H9 (cell line): ENCODE measurements at regions not wholly inside any gene's neighbourhood (a gene's known extent, or its start where the extent isn't known, plus 50 kb on each side); places are given as distances from the start of the nearest gene placed in this dataset.

ENCODE experiments used
- DNase-seq: peaks from one replicate; pipeline ENCODE4 v3.0.0-alpha.2; 2017
- H2AFZ ChIP-seq: one replicate; pipeline ENCODE4 v1.6.1; 2013; ENCODE audit warnings: mild to moderate bottlenecking, low read length, control low read depth, moderate library complexity
- H2AK5ac ChIP-seq: 2 replicates; pipeline ENCODE4 v1.6.1; 2013; ENCODE audit warnings: low read length, control low read depth, mixed read lengths; ENCODE audit not compliant: insufficient read length
- H2BK120ac ChIP-seq: one replicate; pipeline ENCODE4 v1.6.1; 2013; ENCODE audit warnings: low read depth, mild to moderate bottlenecking, low read length, control low read depth, inconsistent platforms; ENCODE audit not compliant: poor library complexity, severe bottlenecking
- H2BK12ac ChIP-seq: 2 replicates; pipeline ENCODE4 v1.6.1; 2013; ENCODE audit warnings: low read length, control low read depth, mixed read lengths, low read depth; ENCODE audit not compliant: insufficient read length
- H2BK15ac ChIP-seq: 2 replicates; pipeline ENCODE4 v1.6.1; 2013; ENCODE audit warnings: low read depth, low read length, control low read depth
- H2BK20ac ChIP-seq: one replicate; pipeline ENCODE4 v1.6.1; 2013; ENCODE audit warnings: low read depth, mild to moderate bottlenecking, low read length, control low read depth, inconsistent platforms; ENCODE audit not compliant: poor library complexity, severe bottlenecking
- H2BK5ac ChIP-seq: 2 replicates; pipeline ENCODE4 v1.6.1; 2013; ENCODE audit warnings: low read length, control low read depth, mixed read lengths; ENCODE audit not compliant: insufficient read length
- H3K14ac ChIP-seq: 2 replicates; pipeline ENCODE4 v1.6.1; 2013; ENCODE audit warnings: low read length, control low read depth; ENCODE audit not compliant: insufficient read depth
- H3K18ac ChIP-seq: 2 replicates; pipeline ENCODE4 v1.6.1; 2013; ENCODE audit warnings: low read depth, mild to moderate bottlenecking, mixed read lengths, low read length, control low read depth; ENCODE audit not compliant: insufficient read length
- H3K23ac ChIP-seq: 2 replicates; pipeline ENCODE4 v1.6.1; 2013; ENCODE audit warnings: low read length, control low read depth, mixed read lengths, low read depth; ENCODE audit not compliant: insufficient read length
- H3K23me2 ChIP-seq: 2 replicates; pipeline ENCODE4 v1.6.1; 2013; ENCODE audit warnings: low read depth, mild to moderate bottlenecking, mixed read lengths, low read length, control low read depth; ENCODE audit not compliant: insufficient read length, poor library complexity, severe bottlenecking
- H3K27ac ChIP-seq: 2 replicates; pipeline ENCODE4 v1.5.1; 2013; ENCODE audit warnings: low read length, control low read depth, mixed read lengths, low read depth; ENCODE audit not compliant: insufficient read length
- H3K27me3 ChIP-seq: 2 replicates; pipeline ENCODE4 v1.6.1; 2013; ENCODE audit warnings: low read length, control low read depth, inconsistent platforms; ENCODE audit not compliant: insufficient read depth
- H3K4ac ChIP-seq: 2 replicates; pipeline ENCODE4 v1.6.1; 2013; ENCODE audit warnings: low read depth, mild to moderate bottlenecking, control low read depth, inconsistent platforms, low read length, moderate library complexity
- H3K4me1 ChIP-seq: 2 replicates; pipeline ENCODE4 v1.6.1; 2013; ENCODE audit warnings: low read length, control low read depth, inconsistent platforms; ENCODE audit not compliant: insufficient read depth
- H3K4me2 ChIP-seq: 2 replicates; pipeline ENCODE4 v1.6.1; 2013; ENCODE audit warnings: low read length, control low read depth, mixed read lengths; ENCODE audit not compliant: insufficient read length, insufficient read depth
- H3K56ac ChIP-seq: 2 replicates; pipeline ENCODE4 v1.6.1; 2013; ENCODE audit warnings: low read depth, mild to moderate bottlenecking, mixed read lengths, low read length, control low read depth; ENCODE audit not compliant: insufficient read length
- H3K79me1 ChIP-seq: 2 replicates; pipeline ENCODE4 v1.6.1; 2013; ENCODE audit warnings: low read depth, mild to moderate bottlenecking, moderate library complexity, low read length, control low read depth, inconsistent platforms; ENCODE audit not compliant: insufficient read depth, poor library complexity, severe bottlenecking
- H3K79me2 ChIP-seq: 2 replicates; pipeline ENCODE4 v1.6.1; 2013; ENCODE audit warnings: low read length, control low read depth, inconsistent platforms; ENCODE audit not compliant: insufficient read depth
- H3K9ac ChIP-seq: 2 replicates; pipeline ENCODE4 v1.6.1; 2013; ENCODE audit warnings: low read length, control low read depth, mixed read lengths; ENCODE audit not compliant: insufficient read length; ENCODE audit errors: extremely low read depth
- H3K9me3 ChIP-seq: one replicate; pipeline ENCODE4 v1.6.1; 2013; ENCODE audit warnings: low read depth, low read length, inconsistent platforms; ENCODE audit not compliant: control insufficient read depth
- H3T11ph ChIP-seq: one replicate; pipeline ENCODE4 v1.6.1; 2013; ENCODE audit warnings: mild to moderate bottlenecking, low read length, control low read depth, inconsistent platforms
- H4K20me1 ChIP-seq: one replicate; pipeline ENCODE4 v1.6.1; 2013; ENCODE audit not compliant: control insufficient read depth, insufficient read length, insufficient read depth
- H4K5ac ChIP-seq: 2 replicates; pipeline ENCODE4 v1.6.1; 2013; ENCODE audit warnings: low read depth, mild to moderate bottlenecking, mixed read lengths, low read length, control low read depth; ENCODE audit not compliant: insufficient read length
- H4K8ac ChIP-seq: replicated peaks from 2 replicates; pipeline ENCODE4 v1.6.1; 2013; ENCODE audit warnings: low read length, control low read depth, mixed read lengths, low read depth; ENCODE audit not compliant: insufficient read length
- H4K91ac ChIP-seq: 2 replicates; pipeline ENCODE4 v1.6.1; 2013; ENCODE audit warnings: low read depth, mild to moderate bottlenecking, moderate library complexity, mixed read lengths, low read length, control low read depth; ENCODE audit not compliant: insufficient read length
- H3K27ac Mint-ChIP-seq, 3 experiments: 2 replicates in 2 of 3; 3 replicates in 1 of 3; pipeline ENCODE4 v1.8.0; 2020 to 2021; ENCODE audit warnings: mixed read lengths in 3 of 3, mild to moderate bottlenecking in 1 of 3, moderate library complexity in 1 of 3
- H3K27me3 Mint-ChIP-seq: 2 replicates; pipeline ENCODE4 v1.8.0; 2021; ENCODE audit warnings: low read depth, mild to moderate bottlenecking, moderate library complexity, mixed read lengths
- H3K36me3 Mint-ChIP-seq, 3 experiments: 2 replicates in 2 of 3; 3 replicates in 1 of 3; pipeline ENCODE4 v1.8.0; 2020 to 2021; ENCODE audit warnings: low read depth in 3 of 3, mixed read lengths in 3 of 3; ENCODE audit not compliant: insufficient read depth in 1 of 3
- H3K4me1 Mint-ChIP-seq, 2 experiments: 2 replicates each; pipeline ENCODE4 v1.8.0; 2020; ENCODE audit warnings: mixed read lengths in 2 of 2
- H3K4me3 Mint-ChIP-seq, 2 experiments: 2 replicates in 1 of 2; 3 replicates in 1 of 2; pipeline ENCODE4 v1.8.0; 2020 to 2021; ENCODE audit warnings: mild to moderate bottlenecking in 2 of 2, mixed read lengths in 2 of 2, moderate library complexity in 1 of 2
- H3K9me3 Mint-ChIP-seq, 2 experiments: 2 replicates in 1 of 2; 3 replicates in 1 of 2; pipeline ENCODE4 v1.8.0; 2020; ENCODE audit warnings: mild to moderate bottlenecking in 2 of 2, mixed read lengths in 2 of 2, moderate library complexity in 1 of 2
- CTCF ChIP-seq: fragments of 200-600 bp; sonication (generic); conservative IDR thresholded peaks from 3 replicates; pipeline ENCODE4 v1.8.0; 2021; ENCODE audit warnings: antibody characterized with exemption, mild to moderate bottlenecking
- WGBS: extraction: QIAGEN DNeasy Blood & Tissue Kit; methylation state at CpG from one replicate; pipeline ENCODE4 v1.1.7; 2013; ENCODE audit warnings: missing lambda C conversion rate, low lambda C conversion rate, mixed read lengths; ENCODE audit not compliant: insufficient read length; ENCODE audit errors: extremely low coverage; 5-methylcytosine and 5-hydroxymethylcytosine counted together

- H3K27ac Mint-ChIP-seq, result no peak overlapping the region
- WGBS, result no CpG with 5 or more reads among the region's 1 CpG
- Histone ChIP-seq H3K9ac (no peak overlapping the region), H3K79me2 (no peaks in the 10 kb centered on the region), H4K20me1 (no peaks in the 10 kb centered on the region), H4K91ac (no peak overlapping the region), H3K23ac (no peak overlapping the region), H3K23me2 (no peaks in the 10 kb centered on the region), H4K5ac (no peak overlapping the region), H3K27me3 (no peaks in the 10 kb centered on the region), H2AFZ (no peak overlapping the region), H3K4ac (no peak overlapping the region), H2BK12ac (no peak overlapping the region), H4K8ac (no peak overlapping the region), H3T11ph (no peak overlapping the region), H2AK5ac (no peak overlapping the region), H2BK20ac (no peak overlapping the region), H3K4me1 (no peaks in the 10 kb centered on the region), H2BK15ac (no peak overlapping the region), H3K9me3 (no peaks in the 10 kb centered on the region), H2BK120ac (no peak overlapping the region), H3K4me2 (no peak overlapping the region), H3K56ac (no peak overlapping the region), H3K18ac (no peak overlapping the region), H3K27ac (no peak overlapping the region), H3K79me1 (no peaks in the 10 kb centered on the region), H3K14ac (no peak overlapping the region), H2BK5ac (no peak overlapping the region)
- TF ChIP-seq CTCF, result peak; percentile 39; the same call in 2 of the 3 replicates
- DNase-seq, result no peak
- no peak overlapping the region for H3K4me3 Mint-ChIP-seq
- H3K4me1 Mint-ChIP-seq, result peaks cover 9 to 15% of the 10 kb centered on the region in 2 experiments
- peaks cover 4 to 8% of the 10 kb centered on the region in 2 experiments; a peak in 4 of 5 replicates for H3K9me3 Mint-ChIP-seq
- H3K36me3 Mint-ChIP-seq, result peaks cover 0 to 10% (median 0%) of the 10 kb centered on the region in 3 experiments; a peak in 2 of 7 replicates
- H3K27me3 Mint-ChIP-seq, result no peaks in the 10 kb centered on the region; the same call in 1 of the 2 replicates
Observed at GRCh38 chr7:46363688-46364087, 442.6 kb upstream of the IGFBP3 start.
